HepG2 (cell line): ENCODE measurements at regions not wholly inside any gene's neighbourhood (a gene's known extent, or its start where the extent isn't known, plus 50 kb on each side); places are given as distances from the start of the nearest gene placed in this dataset.

Experiments
- ATAC-seq: fragments of 200-7000 bp; cut with Tn5 transposase; 3 replicates; pipeline ENCODE4 v1.9.1; 2020; ENCODE audit warnings: mild to moderate bottlenecking, moderate library complexity
- BruUV-seq: library from RNA; stranded (reverse); fragments of 400-500 nt; replicated peaks from 2 replicates; lab custom pipeline; 2021; lab: Mats Ljungman, UMichigan
- CTCF ChIA-PET: fragments of 300-600 bp; formaldehyde crosslinking; extraction: SDS; loops from one replicate; lab custom pipeline; 2021; ENCODE audit warnings: low total read pairs, inconsistent platforms, low intra/inter-chr PET ratio; lab: Yijun Ruan, JAX
- POLR2A ChIA-PET: fragments of 350-600 bp; sonication (Branson Sonifier 250); formaldehyde crosslinking; loops from one replicate; lab custom pipeline; 2020; ENCODE audit warnings: antibody characterized with exemption, inconsistent platforms; lab: Yijun Ruan, JAX
- DNase-seq: peaks from one replicate; pipeline ENCODE4 v3.0.0-alpha.2; 2015; ENCODE audit warnings: low spot score
- FAIRE-seq: peaks from 3 replicates; lab custom pipeline; 2011; peaks lifted over from hg19 to GRCh38; lab: Jason Lieb, UNC
- H2AFZ ChIP-seq: one replicate; pipeline ENCODE4 v1.6.1; 2011; ENCODE audit warnings: low read length, inconsistent platforms
- H3K27ac ChIP-seq: fragments of 300-600 bp; 3 replicates; pipeline ENCODE4 v1.8.0; 2011; ENCODE audit warnings: mixed run types, mild to moderate bottlenecking, mixed read lengths, low read length, inconsistent platforms; ENCODE audit not compliant: insufficient read depth; ENCODE audit errors: extremely low read length
- H3K27me3 ChIP-seq, 2 experiments: fragments of 200-600 bp in 1 of 2; 2 replicates in 1 of 2; 3 replicates in 1 of 2; pipeline versions ENCODE4 v1.6.0 to v1.8.0; 2011; ENCODE audit warnings: low read length in 2 of 2, mild to moderate bottlenecking in 2 of 2, moderate library complexity in 2 of 2, inconsistent platforms in 1 of 2; ENCODE audit not compliant: insufficient read depth in 2 of 2, control insufficient read depth in 1 of 2
- H3K36me3 ChIP-seq, 2 experiments: fragments of 200-600 bp in 1 of 2; replicated peaks in 1 of 2; 2 replicates in 1 of 2; 3 replicates in 1 of 2; pipeline versions ENCODE4 v1.5.1 to v1.8.0; 2011; ENCODE audit warnings: low read length in 2 of 2, inconsistent platforms in 1 of 2; ENCODE audit not compliant: insufficient read depth in 2 of 2, control insufficient read depth in 1 of 2
- H3K4me1 ChIP-seq: 2 replicates; pipeline ENCODE4 v1.5.1; 2012; ENCODE audit warnings: low read length, inconsistent platforms; ENCODE audit not compliant: insufficient read depth
- H3K4me2 ChIP-seq: 2 replicates; pipeline ENCODE4 v1.6.0; 2011; ENCODE audit warnings: low read depth, low read length, inconsistent platforms
- H3K4me3 ChIP-seq, 3 experiments: fragments of 200-600 bp in 1 of 3; sonication (generic), shearing (Covaris generic) in 1 of 3; replicated peaks in 1 of 3; 2 replicates each; pipeline ENCODE4 v1.5.1; 2011 to 2016; ENCODE audit warnings: low read length in 3 of 3, inconsistent platforms in 2 of 3, low read depth in 2 of 3, mild to moderate bottlenecking in 2 of 3, control low read depth in 1 of 3, mixed read lengths in 1 of 3; ENCODE audit not compliant: insufficient read depth in 1 of 3
- H3K79me2 ChIP-seq: one replicate; pipeline ENCODE4 v1.6.1; 2011; ENCODE audit warnings: low read length, inconsistent platforms; ENCODE audit not compliant: insufficient read depth
- H3K9ac ChIP-seq: 2 replicates; pipeline ENCODE4 v1.6.0; 2011; ENCODE audit warnings: mild to moderate bottlenecking, low read depth, low read length, inconsistent platforms; ENCODE audit not compliant: insufficient read depth
- H3K9me3 ChIP-seq: 2 replicates; pipeline ENCODE4 v1.5.1; 2012; ENCODE audit warnings: mild to moderate bottlenecking, low read length
- H4K20me1 ChIP-seq: 2 replicates; pipeline ENCODE4 v1.6.0; 2011; ENCODE audit warnings: inconsistent platforms, mild to moderate bottlenecking, low read length, moderate library complexity; ENCODE audit not compliant: insufficient read depth
- FOXP1 ChIP-seq, 2 experiments: fragments of 450-650 bp in 1 of 2; IDR thresholded peaks; 2 replicates each; pipeline ENCODE4 v1.6.1; 2017 to 2018; ENCODE audit warnings: antibody characterized with exemption in 1 of 2
- KLF15 ChIP-seq: sonication (generic); formaldehyde crosslinking; IDR thresholded peaks from 2 replicates; pipeline ENCODE4 v1.8.1; 2023; ENCODE audit warnings: borderline replicate concordance, mild to moderate bottlenecking, inconsistent platforms, missing genetic modification reagents, mixed read lengths
- PTBP1 ChIP-seq: fragments of 200-400 bp; formaldehyde crosslinking; IDR thresholded peaks from 2 replicates; pipeline ENCODE4 v1.6.1; 2018; ENCODE audit warnings: low read length, low read depth; ENCODE audit not compliant: poor library complexity, severe bottlenecking
- SNAPC2 ChIP-seq: sonication (generic); formaldehyde crosslinking; IDR thresholded peaks from 2 replicates; pipeline ENCODE4 v1.8.1; 2022; ENCODE audit warnings: mild to moderate bottlenecking, missing genetic modification reagents
- TSC22D2 ChIP-seq: sonication (generic); formaldehyde crosslinking; IDR thresholded peaks from 2 replicates; pipeline ENCODE4 v1.5.1; 2020; ENCODE audit warnings: missing genetic modification reagents, mild to moderate bottlenecking, borderline replicate concordance
- ZBTB21 ChIP-seq: sonication (generic); formaldehyde crosslinking; IDR thresholded peaks from 2 replicates; pipeline ENCODE4 v1.4.0; 2020; ENCODE audit warnings: missing genetic modification reagents
- ZFP90 ChIP-seq: sonication (generic); formaldehyde crosslinking; IDR thresholded peaks from 2 replicates; pipeline ENCODE4 v1.8.0; 2022; ENCODE audit warnings: missing genetic modification reagents, mild to moderate bottlenecking, inconsistent platforms, borderline replicate concordance
- ZNF235 ChIP-seq: sonication (generic); formaldehyde crosslinking; IDR thresholded peaks from 2 replicates; pipeline ENCODE4 v1.8.1; 2023; ENCODE audit warnings: mild to moderate bottlenecking, missing genetic modification reagents, borderline replicate concordance
- ZNF510 ChIP-seq: sonication (generic); formaldehyde crosslinking; IDR thresholded peaks from 2 replicates; pipeline ENCODE4 v1.4.0; 2020; ENCODE audit warnings: low read depth, mild to moderate bottlenecking, missing genetic modification reagents
- ZNF607 ChIP-seq: sonication (generic); formaldehyde crosslinking; IDR thresholded peaks from 2 replicates; pipeline ENCODE4 v1.5.1; 2020; ENCODE audit warnings: missing genetic modification reagents, mild to moderate bottlenecking, borderline replicate concordance
- ZNF644 ChIP-seq: IDR thresholded peaks from 2 replicates; pipeline ENCODE4 v1.6.1; 2016; ENCODE audit warnings: low read depth
- WGBS: methylation state at CpG from one replicate; pipeline ENCODE4 v1.1.6; 2017; ENCODE audit warnings: low lambda C conversion rate; 5-methylcytosine and 5-hydroxymethylcytosine counted together
- in situ Hi-C: cut with HindIII; loops from 2 replicates; pipeline ENCODE4 v1.10.0; 2017; ENCODE audit warnings: low pct_unique_long_range_greater_than_20kb; ENCODE audit not compliant: extremely low pct_ligation_motif_present
- intact Hi-C: fragments of 100-400 bp; cut with micrococcal nuclease; formaldehyde crosslinking; loops from one replicate; pipeline ENCODE4 v1.10.0; 2022; ENCODE audit not compliant: unreplicated experiment
- TF ChIP-seq, protein P1 (sequence below): IDR thresholded peaks from 2 replicates; pipeline ENCODE4 v1.4.0; 2020; ENCODE audit warnings: mild to moderate bottlenecking, missing genetic modification reagents
- TF ChIP-seq, protein P2 (sequence below): sonication (generic); formaldehyde crosslinking; conservative IDR thresholded peaks from 2 replicates; pipeline ENCODE4 v1.4.0; 2020; ENCODE audit warnings: missing genetic modification reagents

DNA sequence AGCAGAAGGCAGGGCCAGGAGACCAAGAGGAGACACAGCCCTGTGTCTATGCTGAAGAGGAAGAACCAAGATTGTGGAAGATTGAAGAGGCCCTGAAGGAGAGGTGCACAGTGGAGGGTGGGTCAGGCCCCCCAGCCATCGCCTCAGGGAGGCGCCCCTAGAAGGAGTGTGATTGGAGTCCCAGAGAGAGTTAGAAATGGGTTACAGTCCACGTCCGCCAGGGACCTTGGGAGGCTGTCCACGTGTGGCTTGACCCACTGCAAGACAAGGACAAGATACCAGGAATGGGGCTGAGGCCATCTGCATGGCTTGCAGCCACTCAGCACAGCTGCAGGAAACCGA is 375.1 kb downstream of the NPHP4 start:
- no peak overlapping the region for H2AFZ ChIP-seq
- intact Hi-C loops (no loop called here), in situ Hi-C loops (no loop called here)
- WGBS, result 13% methylated on average over 6 of the region's 6 CpGs
- no peaks in the 10 kb centered on the region for H3K9me3 ChIP-seq
- no peak overlapping the region for H3K4me2 ChIP-seq
- no peak for TF ChIP-seq FOXP1 (IDR thresholded peaks at IDR 0.05)
- TF ChIP-seq FOXP1 (CRISPR knock-in tag; IDR thresholded peaks at IDR 0.05), result no peak
- TF ChIP-seq, protein P1, sequence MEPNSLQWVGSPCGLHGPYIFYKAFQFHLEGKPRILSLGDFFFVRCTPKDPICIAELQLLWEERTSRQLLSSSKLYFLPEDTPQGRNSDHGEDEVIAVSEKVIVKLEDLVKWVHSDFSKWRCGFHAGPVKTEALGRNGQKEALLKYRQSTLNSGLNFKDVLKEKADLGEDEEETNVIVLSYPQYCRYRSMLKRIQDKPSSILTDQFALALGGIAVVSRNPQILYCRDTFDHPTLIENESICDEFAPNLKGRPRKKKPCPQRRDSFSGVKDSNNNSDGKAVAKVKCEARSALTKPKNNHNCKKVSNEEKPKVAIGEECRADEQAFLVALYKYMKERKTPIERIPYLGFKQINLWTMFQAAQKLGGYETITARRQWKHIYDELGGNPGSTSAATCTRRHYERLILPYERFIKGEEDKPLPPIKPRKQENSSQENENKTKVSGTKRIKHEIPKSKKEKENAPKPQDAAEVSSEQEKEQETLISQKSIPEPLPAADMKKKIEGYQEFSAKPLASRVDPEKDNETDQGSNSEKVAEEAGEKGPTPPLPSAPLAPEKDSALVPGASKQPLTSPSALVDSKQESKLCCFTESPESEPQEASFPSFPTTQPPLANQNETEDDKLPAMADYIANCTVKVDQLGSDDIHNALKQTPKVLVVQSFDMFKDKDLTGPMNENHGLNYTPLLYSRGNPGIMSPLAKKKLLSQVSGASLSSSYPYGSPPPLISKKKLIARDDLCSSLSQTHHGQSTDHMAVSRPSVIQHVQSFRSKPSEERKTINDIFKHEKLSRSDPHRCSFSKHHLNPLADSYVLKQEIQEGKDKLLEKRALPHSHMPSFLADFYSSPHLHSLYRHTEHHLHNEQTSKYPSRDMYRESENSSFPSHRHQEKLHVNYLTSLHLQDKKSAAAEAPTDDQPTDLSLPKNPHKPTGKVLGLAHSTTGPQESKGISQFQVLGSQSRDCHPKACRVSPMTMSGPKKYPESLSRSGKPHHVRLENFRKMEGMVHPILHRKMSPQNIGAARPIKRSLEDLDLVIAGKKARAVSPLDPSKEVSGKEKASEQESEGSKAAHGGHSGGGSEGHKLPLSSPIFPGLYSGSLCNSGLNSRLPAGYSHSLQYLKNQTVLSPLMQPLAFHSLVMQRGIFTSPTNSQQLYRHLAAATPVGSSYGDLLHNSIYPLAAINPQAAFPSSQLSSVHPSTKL (CRISPR knock-in tag), result no peak
- no peak for TF ChIP-seq ZFP90 (CRISPR knock-in tag)
- TF ChIP-seq ZNF607 (CRISPR knock-in tag), result no peak
- TF ChIP-seq SNAPC2 (CRISPR knock-in tag), result no peak
- TF ChIP-seq, protein P2, sequence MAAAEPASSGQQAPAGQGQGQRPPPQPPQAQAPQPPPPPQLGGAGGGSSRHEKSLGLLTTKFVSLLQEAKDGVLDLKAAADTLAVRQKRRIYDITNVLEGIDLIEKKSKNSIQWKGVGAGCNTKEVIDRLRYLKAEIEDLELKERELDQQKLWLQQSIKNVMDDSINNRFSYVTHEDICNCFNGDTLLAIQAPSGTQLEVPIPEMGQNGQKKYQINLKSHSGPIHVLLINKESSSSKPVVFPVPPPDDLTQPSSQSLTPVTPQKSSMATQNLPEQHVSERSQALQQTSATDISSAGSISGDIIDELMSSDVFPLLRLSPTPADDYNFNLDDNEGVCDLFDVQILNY (CRISPR knock-in tag), result no peak
- no peak for TF ChIP-seq ZNF644 (CRISPR knock-in tag)
- no peak for TF ChIP-seq KLF15 (CRISPR knock-in tag)
- TF ChIP-seq ZBTB21, result no peak
- TF ChIP-seq TSC22D2 (CRISPR knock-in tag), result no peak
- no peak for TF ChIP-seq ZNF510
- no peak for TF ChIP-seq ZNF235 (CRISPR knock-in tag)
- no peak for TF ChIP-seq PTBP1
- no peak for ATAC-seq
- H3K4me1 ChIP-seq, result no peaks in the 10 kb centered on the region
- DNase-seq, result no peak
- no peaks in the 10 kb centered on the region for H3K79me2 ChIP-seq
- H3K4me3 ChIP-seq, result no peak overlapping the region
- POLR2A ChIA-PET, result no interaction called here
- no TSS peak for BruUV-seq
- H3K27me3 ChIP-seq, result peaks cover 5 to 27% of the 10 kb centered on the region in 2 experiments
- H4K20me1 ChIP-seq, result no peaks in the 10 kb centered on the region
- H3K27ac ChIP-seq, result no peak overlapping the region
- no peak for FAIRE-seq
- CTCF ChIA-PET, result no interaction called here
- no peaks in the 10 kb centered on the region for H3K36me3 ChIP-seq
- no peak overlapping the region for H3K9ac ChIP-seq
